T-helper 17 cell (primary cell): ENCODE measurements at regions not wholly inside any gene's neighbourhood (a gene's known extent, or its start where the extent isn't known, plus 50 kb on each side); places are given as distances from the start of the nearest gene placed in this dataset.

Experiments
- ATAC-seq: fragments of 150-1000 bp; cut with Tn5 transposase; 2 replicates; pipeline ENCODE4 v1.10.0; 2021; ENCODE audit warnings: mild to moderate bottlenecking, moderate library complexity
- DNase-seq, 3 donors: peaks; one replicate each; pipeline versions ENCODE4 v3.0.0 to v3.0.0-alpha.2; 2020 to 2021
- H3K9me3 ChIP-seq: one replicate; pipeline ENCODE4 v1.7.0; 2013; ENCODE audit warnings: low read length, mild to moderate bottlenecking; ENCODE audit not compliant: control insufficient read depth, poor library complexity, severe bottlenecking
- H3K27ac Mint-ChIP-seq: one replicate; pipeline ENCODE4 v1.8.0; 2022; ENCODE audit warnings: mild to moderate bottlenecking, moderate library complexity, mixed read lengths
- H3K27me3 Mint-ChIP-seq: one replicate; pipeline ENCODE4 v1.8.0; 2022; ENCODE audit warnings: mixed read lengths
- H3K36me3 Mint-ChIP-seq: one replicate; pipeline ENCODE4 v1.8.0; 2022; ENCODE audit warnings: low read depth, mixed read lengths
- H3K4me1 Mint-ChIP-seq: one replicate; pipeline ENCODE4 v1.8.0; 2022; ENCODE audit warnings: mild to moderate bottlenecking, mixed read lengths
- H3K4me3 Mint-ChIP-seq: one replicate; pipeline ENCODE4 v1.8.0; 2022; ENCODE audit warnings: mild to moderate bottlenecking, moderate library complexity, mixed read lengths

GRCh38 chr12:19639781-19640415 lies 200.6 kb downstream of the AEBP2 start:
- no peaks in the 10 kb centered on the region for H3K9me3 ChIP-seq
- ATAC-seq (no peak), DNase-seq (no peak)
- Mint-ChIP-seq H3K27ac (no peak overlapping the region), H3K27me3 (no peaks in the 10 kb centered on the region), H3K4me3 (no peak overlapping the region), H3K36me3 (no peaks in the 10 kb centered on the region), H3K4me1 (peaks cover 2% of the 10 kb centered on the region)

- DNase-seq (no peak), ATAC-seq (no peak)
- H3K36me3 Mint-ChIP-seq = no peaks in the 10 kb centered on the region
- H3K4me3 Mint-ChIP-seq = no peak overlapping the region
- H3K27ac Mint-ChIP-seq = no peak overlapping the region
- no peaks in the 10 kb centered on the region for H3K9me3 ChIP-seq
- no peaks in the 10 kb centered on the region for H3K27me3 Mint-ChIP-seq
- H3K4me1 Mint-ChIP-seq = peaks cover 2% of the 10 kb centered on the region
Measured at GRCh38 chr12:19641235-19642080, 202.2 kb downstream of the AEBP2 start.

- no peaks in the 10 kb centered on the region for H3K9me3 ChIP-seq
- DNase-seq (no peak), ATAC-seq (no peak)
- Mint-ChIP-seq H3K27me3 (no peaks in the 10 kb centered on the region), H3K4me3 (no peak overlapping the region), H3K27ac (no peak overlapping the region), H3K4me1 (peaks cover 2% of the 10 kb centered on the region), H3K36me3 (no peaks in the 10 kb centered on the region)
Measured at GRCh38 chr12:19642345-19642744, 203.1 kb downstream of the AEBP2 start.

- Mint-ChIP-seq H3K36me3 (no peaks in the 10 kb centered on the region), H3K27ac (no peak overlapping the region), H3K4me1 (peaks cover 2% of the 10 kb centered on the region), H3K27me3 (no peaks in the 10 kb centered on the region), H3K4me3 (no peak overlapping the region)
- ATAC-seq (no peak), DNase-seq (no peak)
- no peaks in the 10 kb centered on the region for H3K9me3 ChIP-seq
Measured at GRCh38 chr12:19643635-19644034, 204.3 kb downstream of the AEBP2 start.

GRCh38 chr12:19644571-19644970 lies 205.3 kb downstream of the AEBP2 start:
- H3K36me3 Mint-ChIP-seq = no peaks in the 10 kb centered on the region
- no peak overlapping the region for H3K27ac Mint-ChIP-seq
- H3K4me3 Mint-ChIP-seq = no peak overlapping the region
- ATAC-seq (no peak), DNase-seq (no peak)
- H3K9me3 ChIP-seq = no peaks in the 10 kb centered on the region
- no peaks in the 10 kb centered on the region for H3K27me3 Mint-ChIP-seq
- H3K4me1 Mint-ChIP-seq = peaks cover 2% of the 10 kb centered on the region

- no peaks in the 10 kb centered on the region for H3K9me3 ChIP-seq
- DNase-seq = no peak
- no peaks in the 10 kb centered on the region for H3K27me3 Mint-ChIP-seq
- no peak for ATAC-seq
- peaks cover 2% of the 10 kb centered on the region for H3K4me1 Mint-ChIP-seq
- no peaks in the 10 kb centered on the region for H3K36me3 Mint-ChIP-seq
- no peak overlapping the region for H3K27ac Mint-ChIP-seq
- H3K4me3 Mint-ChIP-seq = no peak overlapping the region
Measured at GRCh38 chr12:19645823-19646222, 206.5 kb downstream of the AEBP2 start.

- Mint-ChIP-seq H3K4me3 (no peak overlapping the region), H3K27me3 (no peaks in the 10 kb centered on the region), H3K4me1 (peaks cover 2% of the 10 kb centered on the region), H3K36me3 (no peaks in the 10 kb centered on the region), H3K27ac (no peak overlapping the region)
- ATAC-seq (no peak), DNase-seq (no peak)
- H3K9me3 ChIP-seq = no peaks in the 10 kb centered on the region
Measured at GRCh38 chr12:19646599-19646998, 207.3 kb downstream of the AEBP2 start.

- Mint-ChIP-seq H3K4me3 (no peak overlapping the region), H3K36me3 (no peaks in the 10 kb centered on the region), H3K4me1 (peaks cover 2% of the 10 kb centered on the region), H3K27me3 (no peaks in the 10 kb centered on the region), H3K27ac (no peak overlapping the region)
- ATAC-seq = no peak
- H3K9me3 ChIP-seq = no peaks in the 10 kb centered on the region
- no peak for DNase-seq
Measured at GRCh38 chr12:19647806-19648556, 208.7 kb downstream of the AEBP2 start.

GRCh38 chr12:19648591-19648990 lies 209.3 kb downstream of the AEBP2 start:
- Mint-ChIP-seq H3K36me3 (no peaks in the 10 kb centered on the region), H3K4me3 (no peak overlapping the region), H3K4me1 (peaks cover 2% of the 10 kb centered on the region), H3K27ac (no peak overlapping the region), H3K27me3 (no peaks in the 10 kb centered on the region)
- H3K9me3 ChIP-seq = no peaks in the 10 kb centered on the region
- ATAC-seq (no peak), DNase-seq (no peak)

GRCh38 chr12:19652386-19652785 lies 213.1 kb downstream of the AEBP2 start:
- Mint-ChIP-seq H3K36me3 (no peaks in the 10 kb centered on the region), H3K27me3 (no peaks in the 10 kb centered on the region), H3K4me3 (no peak overlapping the region), H3K4me1 (peaks cover 2% of the 10 kb centered on the region), H3K27ac (no peak overlapping the region)
- DNase-seq (no peak), ATAC-seq (no peak)
- no peaks in the 10 kb centered on the region for H3K9me3 ChIP-seq

- no peak for DNase-seq
- no peak overlapping the region for H3K27ac Mint-ChIP-seq
- H3K4me1 Mint-ChIP-seq = peaks cover 4% of the 10 kb centered on the region
- H3K9me3 ChIP-seq = no peaks in the 10 kb centered on the region
- no peaks in the 10 kb centered on the region for H3K27me3 Mint-ChIP-seq
- H3K4me3 Mint-ChIP-seq = no peak overlapping the region
- ATAC-seq = no peak
- H3K36me3 Mint-ChIP-seq = no peaks in the 10 kb centered on the region
Measured at GRCh38 chr12:19654650-19655376, 215.5 kb downstream of the AEBP2 start.

- no peaks in the 10 kb centered on the region for H3K9me3 ChIP-seq
- Mint-ChIP-seq H3K27ac (no peak overlapping the region), H3K36me3 (no peaks in the 10 kb centered on the region), H3K27me3 (no peaks in the 10 kb centered on the region), H3K4me3 (no peak overlapping the region), H3K4me1 (peaks cover 4% of the 10 kb centered on the region)
- ATAC-seq (no peak), DNase-seq (no peak)
Measured at GRCh38 chr12:19657118-19657731, 217.9 kb downstream of the AEBP2 start.
